ENCODE measurements at regions not wholly inside any gene's neighbourhood (a gene's known extent, or its start where the extent isn't known, plus 50 kb on each side); places are given as distances from the start of the nearest gene placed in this dataset.

DNA sequence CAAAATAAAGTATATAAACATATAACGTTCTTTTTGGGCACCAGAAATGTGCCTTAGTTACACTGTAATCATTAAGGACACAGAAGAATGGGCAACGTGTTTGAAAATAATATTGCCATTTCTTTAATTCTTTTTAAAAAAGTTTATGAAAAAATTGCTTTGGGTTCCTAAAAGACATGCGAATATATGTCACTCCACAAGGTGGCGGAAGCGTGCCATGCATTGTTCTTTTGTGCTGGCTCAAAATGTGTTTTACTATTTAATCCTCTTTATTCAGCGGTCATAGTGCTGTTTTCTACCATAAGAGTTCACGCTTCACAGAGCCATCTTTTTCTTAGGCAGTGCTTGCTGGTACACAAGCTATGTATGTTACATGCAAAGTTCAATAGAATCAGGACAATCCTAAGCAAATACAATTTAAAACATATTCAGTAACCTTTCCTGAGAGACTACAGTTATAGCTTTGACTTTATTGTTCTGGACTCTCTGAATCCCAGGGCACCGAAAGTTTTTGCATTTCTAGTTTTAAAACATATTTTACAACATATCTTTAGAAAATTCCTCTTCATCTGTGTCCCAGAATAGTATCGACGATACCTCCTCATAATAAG, 147.8 kb upstream of the ERBB4 start:
- DNase-seq = peak; percentile 52

DNA sequence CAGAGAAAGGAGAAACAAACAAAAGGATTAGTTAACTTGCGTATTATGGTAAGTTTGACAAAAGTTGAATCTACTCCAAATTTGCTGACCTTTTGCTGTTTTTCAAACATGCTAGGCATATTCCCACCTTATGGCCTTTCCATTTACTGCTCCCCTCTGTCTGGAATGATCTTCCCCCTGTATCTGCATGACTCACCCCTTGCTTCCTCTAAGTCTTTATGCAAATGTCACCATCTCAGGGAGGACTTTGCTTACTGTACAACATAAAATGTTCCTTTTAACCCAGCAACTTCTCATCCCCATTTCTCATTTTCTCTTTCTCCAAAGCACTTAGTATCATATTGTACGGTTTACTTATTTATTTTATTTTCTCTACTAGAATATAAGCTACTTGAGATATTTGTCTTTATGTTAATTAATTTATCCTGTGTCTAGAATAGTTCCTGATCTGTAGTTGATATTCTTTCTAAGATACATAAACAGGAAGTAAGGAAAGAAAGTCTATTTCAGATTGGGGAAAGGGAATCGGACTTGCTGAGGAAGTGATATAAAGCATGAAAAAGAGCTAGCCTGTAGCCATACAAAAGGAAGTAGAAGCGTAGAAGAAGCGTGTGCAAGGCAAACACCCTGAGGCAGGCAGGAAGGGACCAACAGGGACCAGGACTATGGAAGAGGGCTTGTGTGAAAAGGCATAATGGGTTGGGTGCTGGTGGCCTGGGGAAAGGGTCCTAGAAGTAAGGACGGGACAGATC, 144.9 kb upstream of the ERBB4 start:
- DNase-seq = no peak

DNA sequence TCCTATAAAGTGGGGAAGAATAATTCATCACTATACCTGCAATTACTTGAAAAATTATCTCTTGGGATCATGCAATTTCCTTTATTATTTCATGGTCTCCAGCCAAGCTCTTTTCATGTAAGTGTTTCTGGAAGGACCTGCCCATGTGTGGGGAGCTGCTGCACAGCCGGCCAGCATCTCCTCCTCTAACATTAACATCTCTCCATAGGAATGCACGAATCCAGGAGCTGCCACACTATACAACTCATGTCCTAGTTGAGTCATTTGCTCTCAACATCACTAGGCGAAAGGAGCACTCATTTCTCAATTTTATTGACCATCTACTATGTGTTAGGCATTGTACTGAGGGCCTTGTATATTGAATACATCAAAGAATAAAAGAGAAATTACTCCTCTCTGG, 144.3 kb upstream of the ERBB4 start:
- DNase-seq = no peak

DNA sequence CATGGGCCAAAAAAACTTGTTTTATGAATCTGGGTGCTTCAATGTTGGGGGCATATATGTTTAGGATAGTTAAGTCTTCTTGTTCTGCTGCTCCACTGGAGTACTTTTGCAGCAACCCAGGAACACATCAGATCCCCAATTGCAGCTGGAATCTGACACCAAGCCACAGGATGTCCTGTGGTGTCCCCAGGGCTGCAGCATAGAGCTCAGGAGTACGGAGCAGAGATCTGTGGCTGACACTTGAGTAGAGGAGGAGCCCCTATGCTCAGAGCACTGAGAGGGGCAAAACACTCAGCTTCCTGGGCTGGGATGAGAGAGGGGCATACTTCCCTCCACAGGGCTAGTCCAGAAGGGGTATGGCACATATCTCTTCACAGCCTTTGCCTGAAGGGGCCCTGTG, 138.9 kb upstream of the ERBB4 start:
- DNase-seq = no peak

DNA sequence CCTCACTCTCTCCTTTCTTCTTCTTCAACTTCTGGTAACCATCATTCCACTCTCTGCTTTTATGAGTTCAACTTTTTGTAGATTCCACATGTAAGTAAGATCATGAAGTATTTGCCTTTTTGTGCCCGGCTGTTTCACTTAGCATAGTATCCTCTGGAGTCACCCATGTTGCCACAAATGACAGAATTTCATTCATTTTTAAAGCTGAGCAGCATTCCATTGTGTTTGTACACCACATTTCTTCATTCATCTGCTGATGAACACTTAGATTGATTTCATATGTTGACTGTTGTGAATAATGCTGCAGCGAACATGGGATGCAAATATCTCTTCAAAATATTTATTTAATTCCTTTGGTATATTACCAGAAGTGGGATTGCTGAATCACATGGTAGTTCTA, 133.6 kb upstream of the ERBB4 start:
- DNase-seq = no peak

DNA sequence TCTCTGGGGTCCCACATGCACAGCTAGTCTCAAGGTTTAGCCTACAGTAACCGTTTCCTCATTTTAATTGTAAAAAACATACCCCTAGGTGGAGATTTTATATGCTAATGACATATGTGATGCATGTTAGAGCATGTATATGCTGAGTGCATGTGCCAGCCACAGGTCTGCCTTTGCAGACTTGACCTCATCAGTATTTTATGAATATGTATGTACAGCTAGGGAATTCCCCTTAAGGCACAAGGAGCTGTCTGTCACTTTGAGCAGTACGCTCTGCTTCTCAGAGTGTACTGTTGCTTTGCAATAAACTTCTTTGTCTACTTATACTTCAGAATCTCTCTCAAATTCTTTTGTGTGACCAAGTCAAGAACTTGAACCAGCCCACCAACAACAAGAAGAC, 131.2 kb upstream of the ERBB4 start:
- no peak for DNase-seq

DNA sequence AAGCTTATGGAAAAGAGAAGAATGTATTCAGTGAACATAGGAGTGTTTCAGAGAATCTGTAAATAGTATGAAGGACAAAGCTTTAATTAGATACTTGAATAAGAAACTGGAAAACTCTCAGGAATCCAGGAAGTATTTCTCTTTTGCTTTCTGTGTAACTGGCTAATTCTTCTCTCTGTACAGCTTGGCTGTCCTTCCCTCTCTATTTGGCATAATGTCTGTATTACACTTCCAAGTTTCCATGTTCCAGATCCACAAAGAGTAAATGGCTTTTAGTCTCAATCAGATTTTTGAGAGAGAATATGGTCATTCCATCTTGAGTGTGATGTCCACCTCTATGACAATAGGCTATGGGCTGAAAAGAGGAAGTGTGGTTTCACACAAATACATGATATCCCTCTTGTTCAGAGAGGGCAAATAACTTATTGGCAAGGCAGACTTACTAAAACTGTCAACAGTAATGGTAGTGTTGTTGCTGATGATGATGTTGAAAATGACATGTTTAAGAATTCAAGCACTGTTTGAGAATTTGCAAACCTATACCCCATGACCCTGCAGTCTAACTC, 129.2 kb upstream of the ERBB4 start:
- DNase-seq = no peak

DNA sequence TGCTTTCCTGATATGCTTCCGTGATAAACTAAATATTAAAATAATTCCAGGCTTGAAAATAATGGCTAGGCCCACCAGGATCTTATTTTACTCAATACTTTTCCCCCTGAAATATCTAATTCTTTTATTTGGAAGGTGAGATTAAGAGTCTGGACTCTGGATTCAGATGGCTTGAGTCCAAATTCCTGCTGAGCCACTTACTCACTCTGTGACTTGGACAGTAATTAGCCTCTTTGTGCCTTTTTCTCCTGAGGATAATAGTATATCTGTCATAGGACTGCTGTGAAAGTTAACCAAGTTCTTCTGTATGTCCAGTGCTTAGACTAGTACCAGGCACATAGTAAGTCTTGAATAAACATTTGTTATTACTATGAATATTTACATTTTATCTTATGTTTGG, 127.3 kb upstream of the ERBB4 start:
- no peak for DNase-seq

DNA sequence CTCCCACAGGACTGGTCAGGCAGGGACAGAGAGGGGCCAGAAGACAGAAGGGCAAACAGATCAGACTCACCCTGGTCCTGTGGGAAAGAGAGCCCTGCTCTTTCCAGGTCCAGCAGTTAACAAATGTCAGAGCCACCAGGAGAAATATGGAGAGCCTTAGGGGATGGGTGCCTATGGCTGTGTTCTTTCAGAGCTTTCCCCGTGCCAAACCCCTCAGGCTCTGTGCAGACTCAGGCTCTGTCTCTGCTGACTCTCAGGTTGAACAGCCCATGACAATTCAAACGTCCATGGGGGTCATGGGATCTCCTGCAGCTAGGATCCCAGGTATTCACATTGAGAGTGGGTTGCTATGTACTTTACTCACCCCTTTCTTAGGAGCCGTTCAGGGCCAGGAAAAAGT, 120.8 kb upstream of the ERBB4 start:
- DNase-seq = no peak

DNA sequence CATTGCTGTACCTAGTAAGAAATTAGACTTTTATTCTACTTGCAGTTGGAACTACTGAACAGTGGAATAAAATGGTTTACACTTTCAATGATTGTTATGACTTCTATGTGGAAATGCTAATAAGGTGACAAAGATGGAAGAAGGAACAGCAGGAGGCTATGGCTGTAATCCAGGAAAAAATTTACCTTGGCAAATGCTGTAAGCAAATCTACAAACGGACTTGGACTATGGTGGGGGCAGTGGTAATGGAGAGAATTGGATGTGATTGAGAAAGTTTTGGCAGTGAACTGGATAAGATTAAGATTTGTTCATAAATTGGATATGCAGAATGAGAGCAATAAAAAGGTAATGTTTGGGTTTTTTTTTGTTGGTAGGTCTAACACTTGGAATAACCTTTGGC, 111.0 kb upstream of the ERBB4 start:
- no peak for DNase-seq

DNA sequence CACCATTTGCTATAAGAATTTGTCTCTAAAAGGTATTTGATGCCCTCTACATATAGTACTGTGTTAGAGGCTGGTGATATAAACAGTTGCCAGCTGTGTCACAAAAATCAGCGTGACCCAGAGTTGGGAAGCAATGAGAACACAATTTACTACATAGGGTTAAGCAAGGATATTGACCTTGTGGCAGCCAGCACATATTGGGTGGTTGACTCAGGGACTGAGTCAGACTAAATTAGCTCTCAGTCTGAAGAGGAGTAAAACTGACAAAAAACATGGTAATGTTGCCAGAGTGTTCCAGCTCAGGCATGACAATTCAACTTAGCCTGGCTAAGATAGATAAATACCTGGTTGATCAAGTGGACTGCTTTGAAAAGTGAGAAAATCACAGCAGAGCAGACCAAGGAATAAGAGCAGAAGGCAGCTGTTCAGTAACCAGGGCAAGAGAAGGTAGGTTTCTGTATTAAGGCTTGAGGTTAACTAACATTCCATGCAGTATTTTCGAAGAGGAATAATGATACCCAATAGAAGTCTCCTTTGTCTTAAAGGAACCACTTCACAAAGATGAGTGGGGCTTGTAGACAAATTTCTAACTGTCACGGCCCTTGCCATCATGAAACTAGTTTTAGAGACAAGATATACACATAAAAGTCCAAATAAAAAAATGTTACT, 108.2 kb upstream of the ERBB4 start:
- DNase-seq = no peak

DNA sequence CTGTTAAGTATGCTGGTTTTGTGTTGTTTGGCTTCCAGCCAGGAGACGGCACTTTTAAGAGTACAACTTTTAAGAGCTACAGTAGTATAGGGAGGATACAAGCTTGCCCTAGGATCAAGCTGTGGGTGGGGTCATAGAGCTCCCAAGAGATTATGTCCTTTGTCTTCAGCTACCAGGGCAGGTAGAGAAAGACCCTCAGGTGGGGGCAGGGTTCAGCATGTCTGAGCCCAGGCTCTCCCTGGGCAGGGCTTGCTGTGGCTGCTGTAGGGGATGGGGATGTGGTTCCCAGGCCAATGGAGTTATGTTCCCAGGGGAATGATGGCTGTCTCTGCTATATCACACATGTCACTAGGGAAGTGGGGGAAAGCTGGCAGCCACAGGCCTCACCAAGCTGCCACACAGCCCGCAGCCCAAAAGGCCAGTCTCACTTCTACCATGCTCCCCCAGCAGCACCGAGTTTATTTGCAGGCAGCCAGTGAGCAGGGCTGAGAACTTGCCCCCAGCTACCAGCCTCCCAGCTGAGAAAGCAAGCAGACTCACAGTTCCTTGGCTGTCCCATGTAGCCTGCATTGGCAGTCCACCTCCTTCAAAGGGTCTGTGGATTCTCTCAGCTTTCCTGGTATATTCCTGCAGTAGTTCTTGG, 105.7 kb upstream of the ERBB4 start:
- DNase-seq = no peak

DNA sequence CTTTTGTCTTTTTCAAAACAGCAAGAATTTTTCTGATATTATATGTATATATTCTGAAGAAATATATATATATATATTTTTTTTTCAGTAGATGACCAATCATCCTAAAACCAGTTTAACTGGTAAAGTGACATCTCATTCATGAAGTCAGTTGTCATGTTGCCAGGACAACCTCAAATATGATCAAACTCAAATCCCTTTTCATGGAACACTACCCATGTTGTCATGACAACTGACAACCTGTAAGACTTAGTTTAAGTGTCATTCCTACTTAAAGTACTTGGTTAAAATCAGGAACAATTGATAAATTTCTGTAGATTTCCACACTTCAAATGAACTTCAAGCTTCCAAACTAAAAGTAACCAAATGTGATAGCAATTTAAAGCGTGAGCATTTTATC, 101.8 kb upstream of the ERBB4 start:
- DNase-seq = no peak

DNA sequence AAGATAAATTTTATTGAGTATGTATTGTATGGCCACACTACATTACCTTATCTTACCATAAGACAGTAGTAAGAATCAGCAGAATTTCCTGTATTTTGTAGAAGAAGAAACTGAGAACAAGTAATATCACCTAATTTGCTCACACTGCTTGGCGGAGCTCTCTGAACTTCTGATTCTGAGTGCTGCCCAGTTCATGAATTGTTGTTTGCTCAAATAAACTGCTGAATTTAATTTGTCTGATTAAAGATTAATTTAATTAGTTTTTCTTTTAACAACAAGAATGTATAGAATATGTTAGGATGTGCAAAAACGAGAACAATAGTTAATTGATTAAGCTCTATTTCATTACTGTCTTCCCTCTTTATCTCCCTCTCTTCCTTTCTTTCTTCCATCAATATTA, 100.1 kb upstream of the ERBB4 start:
- DNase-seq = no peak

DNA sequence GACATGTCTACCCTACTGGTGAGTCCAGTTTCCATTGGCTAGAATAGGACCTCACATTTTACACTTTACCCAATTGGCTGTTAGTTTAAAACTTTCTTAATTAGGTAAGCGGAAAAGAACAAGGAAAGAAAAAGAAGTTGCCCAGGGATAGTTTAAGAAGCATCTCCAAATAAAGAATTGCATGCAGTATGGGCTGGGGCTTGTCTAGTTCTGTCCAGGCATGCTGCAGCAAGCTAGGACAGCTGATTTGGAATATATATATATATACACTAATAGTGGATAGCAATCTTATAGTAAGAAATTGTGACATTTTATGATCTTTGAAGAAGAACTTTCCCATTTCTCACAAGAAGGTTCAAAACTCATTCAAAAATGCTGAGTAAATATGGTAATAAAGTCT, 90.0 kb upstream of the ERBB4 start:
- no peak for DNase-seq

DNA sequence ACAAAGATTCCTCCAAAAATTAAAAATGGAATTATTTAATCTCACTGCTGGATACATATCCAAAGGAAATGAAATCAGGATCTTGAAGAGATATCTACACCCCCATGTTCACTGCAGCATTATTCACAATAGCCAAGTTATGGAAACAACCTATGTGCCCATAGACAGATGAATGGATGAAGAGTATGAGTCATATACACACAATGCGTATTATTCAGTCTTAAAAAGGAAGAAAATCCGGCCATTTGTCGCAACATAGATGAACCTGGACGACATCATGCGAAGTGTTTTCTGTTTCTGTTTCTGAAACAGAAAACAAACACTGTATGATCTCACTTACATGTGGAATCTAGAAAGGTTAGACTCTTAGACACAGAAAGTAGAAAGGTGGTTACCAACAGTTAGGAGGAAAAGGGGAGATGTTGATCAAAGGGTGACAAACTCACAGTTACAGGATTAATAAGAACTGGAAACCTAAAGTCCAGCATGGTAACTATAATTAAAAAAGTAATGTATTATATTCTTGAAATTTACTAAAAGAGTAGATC, 87.8 kb upstream of the ERBB4 start:
- DNase-seq = no peak

DNA sequence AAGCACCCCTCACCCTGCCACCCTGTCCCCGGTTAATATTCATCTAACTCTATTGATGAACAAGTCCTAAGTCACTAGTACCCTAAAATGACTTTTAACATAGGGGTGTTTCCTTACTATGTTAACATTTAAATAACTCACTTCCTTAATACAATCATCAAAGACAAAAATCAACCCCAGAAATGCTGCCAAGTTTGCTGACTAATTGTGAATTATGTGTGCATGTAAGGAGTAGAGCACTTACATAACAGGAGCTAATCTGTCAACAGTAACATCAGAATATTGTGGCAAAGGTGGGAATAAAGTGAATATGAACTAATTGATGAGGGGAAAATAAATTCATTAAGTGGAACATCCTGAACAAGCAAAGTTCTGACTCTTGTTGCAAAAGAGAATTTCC, 81.4 kb upstream of the ERBB4 start:
- no peak for DNase-seq

DNA sequence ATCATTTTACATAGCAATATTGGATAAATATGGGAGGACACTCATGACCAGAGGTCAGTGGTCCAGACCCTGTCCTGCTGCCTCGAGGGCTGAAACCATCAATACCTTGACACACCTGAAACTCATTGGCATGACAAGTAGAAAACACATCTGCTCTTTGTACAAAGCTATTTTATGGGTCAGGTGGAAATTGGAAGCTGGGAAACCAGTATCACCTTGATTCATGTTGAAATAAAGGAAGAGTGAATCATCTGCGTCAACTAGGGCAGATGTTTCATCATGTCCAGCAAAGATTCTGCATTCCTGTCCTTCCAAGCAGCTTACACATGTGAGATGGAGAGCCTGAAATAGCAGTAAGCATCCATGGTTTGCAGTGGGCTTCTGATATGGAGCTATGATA, 80.0 kb upstream of the ERBB4 start:
- DNase-seq = no peak

DNA sequence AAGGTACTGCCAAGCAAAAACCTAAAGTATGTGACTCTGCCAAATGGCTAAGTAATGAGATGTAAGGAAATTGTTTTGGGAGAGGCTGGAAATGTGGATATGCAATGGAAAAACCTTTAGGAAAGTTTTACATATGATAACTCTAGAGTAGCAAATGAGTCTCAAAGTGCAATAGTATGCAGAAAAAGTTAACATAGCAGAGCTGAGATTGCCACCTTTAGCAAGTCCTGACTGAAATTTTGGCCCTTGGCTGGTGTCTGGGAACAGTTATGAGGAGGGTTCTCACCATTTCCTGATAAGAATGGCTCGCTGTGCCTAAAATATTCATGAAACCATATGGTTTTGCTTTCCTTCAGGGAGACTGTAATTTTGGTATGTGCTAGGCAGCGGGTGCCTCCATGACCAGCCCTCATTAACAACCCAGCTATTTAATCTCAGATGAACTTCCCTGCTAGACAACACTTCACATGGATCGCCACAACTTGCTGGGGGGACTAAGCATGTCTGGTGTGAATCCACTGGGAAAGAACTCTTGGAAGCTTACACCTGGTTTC, 72.3 kb upstream of the ERBB4 start:
- no peak for DNase-seq

DNA sequence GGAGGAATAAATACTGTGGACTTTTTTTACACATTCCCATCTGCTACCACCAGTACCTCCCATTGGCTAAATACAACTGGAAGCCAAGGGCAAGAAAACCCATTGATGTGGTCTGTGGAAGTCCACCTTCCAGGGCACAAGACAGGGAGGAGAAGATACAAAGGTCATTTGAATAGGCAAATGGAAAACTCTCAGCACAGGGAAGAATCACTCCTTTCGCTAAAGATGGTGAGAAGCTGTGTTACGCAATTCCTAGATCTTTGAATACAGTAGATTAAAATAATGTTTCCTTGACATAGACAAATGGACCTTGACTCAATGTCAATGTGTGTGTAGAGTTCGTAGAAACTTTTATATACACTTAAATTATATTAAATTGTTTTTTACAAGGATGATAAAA, 70.9 kb upstream of the ERBB4 start:
- no peak for DNase-seq

DNA sequence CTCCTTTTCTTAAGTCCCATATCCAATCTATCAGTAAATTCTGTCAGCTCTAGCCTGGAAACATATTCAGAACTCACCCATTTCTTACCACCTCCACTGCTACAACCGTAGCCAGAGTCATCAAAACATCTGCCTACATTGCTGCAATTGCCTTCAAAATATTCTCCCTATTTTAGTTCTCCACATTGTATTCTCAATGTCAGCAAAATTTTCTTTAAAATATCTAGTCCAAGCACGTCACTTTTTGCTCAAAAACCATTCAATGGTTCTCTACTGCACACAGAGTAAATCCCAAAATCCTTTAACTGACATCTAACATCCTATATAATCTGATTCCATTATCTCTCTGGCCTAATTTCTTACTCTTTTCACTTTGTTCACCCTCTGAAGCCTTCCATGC, 68.5 kb upstream of the ERBB4 start:
- no peak for DNase-seq

DNA sequence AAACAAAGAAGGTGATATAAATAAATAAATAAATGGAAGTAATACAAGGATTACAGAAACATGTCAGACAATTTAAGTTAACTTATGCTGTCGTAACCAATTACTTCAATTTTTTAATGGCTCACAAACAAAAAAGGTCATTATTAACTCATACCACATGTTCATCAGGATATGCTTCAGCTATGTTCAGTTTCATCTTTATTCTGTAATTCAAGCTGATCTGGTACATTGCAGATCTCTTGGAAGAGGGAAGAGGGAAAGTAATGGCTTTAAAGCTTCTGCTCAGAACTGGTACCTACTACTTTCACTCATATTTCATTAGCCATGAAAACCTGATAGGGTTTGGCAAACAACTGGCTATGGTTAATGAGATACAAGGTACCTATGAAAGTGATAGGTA, 67.6 kb upstream of the ERBB4 start:
- DNase-seq = no peak

DNA sequence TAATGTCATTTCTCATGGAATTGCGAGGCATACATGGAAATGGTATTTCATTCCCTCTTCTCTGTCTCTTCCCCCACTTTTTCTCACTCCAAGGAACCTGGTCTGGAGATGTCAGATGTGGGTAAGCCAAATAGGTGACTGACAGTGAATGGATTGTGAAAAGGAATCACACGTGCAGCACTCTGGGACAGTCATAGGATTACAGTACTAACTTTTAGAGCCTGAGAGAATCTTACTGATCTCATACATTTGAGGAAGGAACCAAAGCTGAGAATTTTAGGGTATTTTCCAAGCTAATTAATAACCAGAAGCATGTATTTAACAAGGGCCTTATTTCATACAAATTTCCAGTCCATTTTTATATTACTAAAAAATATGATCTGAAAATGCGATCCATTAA, 58.1 kb upstream of the ERBB4 start:
- DNase-seq = no peak

Data from CD4-positive, alpha-beta T cell treated with Interleukin-10 for 1 hour (primary cell).